ENCODE measurements at regions not wholly inside any gene's neighbourhood (a gene's known extent, or its start where the extent isn't known, plus 50 kb on each side); places are given as distances from the start of the nearest gene placed in this dataset.
A peak's percentile ranks its signal among the peaks of the same experiment; 100 is the strongest.

GRCh38 chrX:7266288-7266687, 118.3 kb upstream of the PUDP start:
- Histone ChIP-seq H4K20me1 (ENCODE audit: control insufficient read depth, extremely low read depth, insufficient read depth, low read length) (no peaks in the 10 kb centered on the region), H3K27me3 (ENCODE audit: control insufficient read depth, insufficient read depth, low read length) (no peaks in the 10 kb centered on the region), H3K9ac (ENCODE audit: insufficient read depth, low read length) (no peak overlapping the region), H3K9me3 (ENCODE audit: control insufficient read depth, insufficient read depth, low read depth, low read length) (no peaks in the 10 kb centered on the region), H3K36me3 (ENCODE audit: control insufficient read depth, insufficient read depth, low read length) (no peaks in the 10 kb centered on the region), H2AFZ (ENCODE audit: low read length) (no peak overlapping the region), H3K4me2 (ENCODE audit: extremely low read depth, insufficient read depth, low read length) (no peak overlapping the region), H3K79me2 (ENCODE audit: control insufficient read depth, insufficient read depth, low read length) (no peaks in the 10 kb centered on the region), H3K27ac (ENCODE audit: insufficient read depth, low read length) (no peak overlapping the region), H3K4me1 (ENCODE audit: control insufficient read depth, extremely low read depth, insufficient read depth, low read length) (peaks cover 2% of the 10 kb centered on the region), H3K4me3 (replicated peaks in 1 of 4; ENCODE audit: control extremely low read depth in 1 of 4, insufficient read depth in 1 of 4, low read depth in 3 of 4, low read length in 4 of 4) (no peak overlapping the region)
- peak in 1 of 2 donors; percentile 4 for DNase-seq (ENCODE audit: low read depth in 2 of 2)
- TF ChIP-seq EZH2 (IDR thresholded peaks at IDR 0.05; ENCODE audit: low read length, missing control alignments) (no peak), CTCF (conservative IDR thresholded peaks at IDR 0.05 in 1 of 2, IDR thresholded peaks at IDR 0.05 in 1 of 2; ENCODE audit: low read depth in 1 of 2, low read length in 2 of 2) (no peak)

GRCh38 chrX:7264399-7264798, 116.4 kb upstream of the PUDP start:
- H3K9ac ChIP-seq (ENCODE audit: insufficient read depth, low read length): no peak overlapping the region
- TF ChIP-seq EZH2 (IDR thresholded peaks at IDR 0.05; ENCODE audit: low read length, missing control alignments): no peak
- H2AFZ ChIP-seq (ENCODE audit: low read length): no peak overlapping the region
- no peak overlapping the region for H3K4me2 ChIP-seq (ENCODE audit: extremely low read depth, insufficient read depth, low read length)
- H3K79me2 ChIP-seq (ENCODE audit: control insufficient read depth, insufficient read depth, low read length): no peaks in the 10 kb centered on the region
- H3K27me3 ChIP-seq (ENCODE audit: control insufficient read depth, insufficient read depth, low read length): no peaks in the 10 kb centered on the region
- no peaks in the 10 kb centered on the region for H3K36me3 ChIP-seq (ENCODE audit: control insufficient read depth, insufficient read depth, low read length)
- H3K9me3 ChIP-seq (ENCODE audit: control insufficient read depth, insufficient read depth, low read depth, low read length): no peaks in the 10 kb centered on the region
- H4K20me1 ChIP-seq (ENCODE audit: control insufficient read depth, extremely low read depth, insufficient read depth, low read length): no peaks in the 10 kb centered on the region
- H3K4me3 ChIP-seq (replicated peaks in 1 of 4; ENCODE audit: control extremely low read depth in 1 of 4, insufficient read depth in 1 of 4, low read depth in 3 of 4, low read length in 4 of 4): no peak overlapping the region
- H3K4me1 ChIP-seq (ENCODE audit: control insufficient read depth, extremely low read depth, insufficient read depth, low read length): no peaks in the 10 kb centered on the region
- DNase-seq (ENCODE audit: low read depth in 2 of 2): no peak
- H3K27ac ChIP-seq (ENCODE audit: insufficient read depth, low read length): no peak overlapping the region

- no peaks in the 10 kb centered on the region for H4K20me1 ChIP-seq (ENCODE audit: control insufficient read depth, extremely low read depth, insufficient read depth, low read length)
- H3K4me3 ChIP-seq (replicated peaks in 1 of 4; ENCODE audit: control extremely low read depth in 1 of 4, insufficient read depth in 1 of 4, low read depth in 3 of 4, low read length in 4 of 4): no peak overlapping the region
- H3K36me3 ChIP-seq (ENCODE audit: control insufficient read depth, insufficient read depth, low read length): no peaks in the 10 kb centered on the region
- no peak overlapping the region for H2AFZ ChIP-seq (ENCODE audit: low read length)
- H3K4me1 ChIP-seq (ENCODE audit: control insufficient read depth, extremely low read depth, insufficient read depth, low read length): no peaks in the 10 kb centered on the region
- no peaks in the 10 kb centered on the region for H3K9me3 ChIP-seq (ENCODE audit: control insufficient read depth, insufficient read depth, low read depth, low read length)
- no peak overlapping the region for H3K4me2 ChIP-seq (ENCODE audit: extremely low read depth, insufficient read depth, low read length)
- DNase-seq (ENCODE audit: low read depth in 2 of 2): no peak
- no peaks in the 10 kb centered on the region for H3K27me3 ChIP-seq (ENCODE audit: control insufficient read depth, insufficient read depth, low read length)
- H3K79me2 ChIP-seq (ENCODE audit: control insufficient read depth, insufficient read depth, low read length): no peaks in the 10 kb centered on the region
- no peak for TF ChIP-seq CTCF (conservative IDR thresholded peaks at IDR 0.05 in 1 of 2, IDR thresholded peaks at IDR 0.05 in 1 of 2; ENCODE audit: low read depth in 1 of 2, low read length in 2 of 2)
- TF ChIP-seq EZH2 (IDR thresholded peaks at IDR 0.05; ENCODE audit: low read length, missing control alignments): no peak
- H3K27ac ChIP-seq (ENCODE audit: insufficient read depth, low read length): no peak overlapping the region
- H3K9ac ChIP-seq (ENCODE audit: insufficient read depth, low read length): no peak overlapping the region
These were observed 116.0 kb upstream of the PUDP start for GRCh38 chrX:7263961-7264360.

All from fibroblast of lung (primary cell).